Trophoblast cell (in vitro differentiated cells and primary cell): ENCODE measurements at regions not wholly inside any gene's neighbourhood (a gene's known extent, or its start where the extent isn't known, plus 50 kb on each side); places are given as distances from the start of the nearest gene placed in this dataset.

Experiments
- DNase-seq, 2 donors: peaks; one replicate each; pipeline ENCODE4 v3.0.0-alpha.2; 2016
- H2AFZ ChIP-seq: 2 replicates; pipeline ENCODE4 v1.6.1; 2013; ENCODE audit warnings: low read length, moderate library complexity, mild to moderate bottlenecking; ENCODE audit not compliant: insufficient read depth, poor library complexity
- H2AK5ac ChIP-seq: 2 replicates; pipeline ENCODE4 v1.6.1; 2013; ENCODE audit warnings: mild to moderate bottlenecking, low read length
- H2BK120ac ChIP-seq: 2 replicates; pipeline ENCODE4 v1.6.1; 2013; ENCODE audit warnings: low read length, mild to moderate bottlenecking, moderate library complexity; ENCODE audit not compliant: insufficient read depth, poor library complexity
- H2BK12ac ChIP-seq: 2 replicates; pipeline ENCODE4 v1.6.1; 2013; ENCODE audit warnings: mild to moderate bottlenecking, low read length, moderate library complexity
- H2BK5ac ChIP-seq: 2 replicates; pipeline ENCODE4 v1.6.1; 2013; ENCODE audit warnings: low read length, low read depth, moderate library complexity, mild to moderate bottlenecking; ENCODE audit not compliant: poor library complexity
- H3K14ac ChIP-seq: 2 replicates; pipeline ENCODE4 v1.6.1; 2013; ENCODE audit warnings: mild to moderate bottlenecking, low read length
- H3K18ac ChIP-seq: 2 replicates; pipeline ENCODE4 v1.6.1; 2013; ENCODE audit warnings: mild to moderate bottlenecking, low read length
- H3K23ac ChIP-seq: 2 replicates; pipeline ENCODE4 v1.6.1; 2013; ENCODE audit warnings: low read length
- H3K27ac ChIP-seq: 2 replicates; pipeline ENCODE4 v1.5.1; 2013; ENCODE audit warnings: low read depth, mild to moderate bottlenecking, inconsistent platforms, low read length, moderate library complexity
- H3K27me3 ChIP-seq: 2 replicates; pipeline ENCODE4 v1.6.1; 2013; ENCODE audit warnings: inconsistent platforms, mild to moderate bottlenecking, low read length, moderate library complexity; ENCODE audit not compliant: insufficient read depth
- H3K36me3 ChIP-seq, 2 experiments: 1 replicate in 1 of 2; 2 replicates in 1 of 2; pipeline ENCODE4 v1.6.1; 2013; ENCODE audit warnings: low read length in 2 of 2, mild to moderate bottlenecking in 2 of 2, moderate library complexity in 1 of 2; ENCODE audit not compliant: insufficient read depth in 2 of 2, control insufficient read depth in 1 of 2
- H3K4ac ChIP-seq: 2 replicates; pipeline ENCODE4 v1.6.1; 2013; ENCODE audit warnings: low read depth, mild to moderate bottlenecking, low read length, moderate library complexity
- H3K4me1 ChIP-seq, 2 experiments: 1 replicate in 1 of 2; 2 replicates in 1 of 2; pipeline ENCODE4 v1.6.1; 2013; ENCODE audit warnings: low read length in 2 of 2, mild to moderate bottlenecking in 2 of 2, moderate library complexity in 1 of 2; ENCODE audit not compliant: insufficient read depth in 2 of 2, control insufficient read depth in 1 of 2
- H3K4me2 ChIP-seq: 2 replicates; pipeline ENCODE4 v1.6.1; 2013; ENCODE audit warnings: inconsistent platforms, mild to moderate bottlenecking, low read length, moderate library complexity
- H3K4me3 ChIP-seq: 2 replicates; pipeline ENCODE4 v1.5.1; 2013; ENCODE audit warnings: mild to moderate bottlenecking, low read depth, low read length, inconsistent platforms
- H3K79me1 ChIP-seq: one replicate; pipeline ENCODE4 v1.6.1; 2013; ENCODE audit warnings: low read length
- H3K79me2 ChIP-seq: 2 replicates; pipeline ENCODE4 v1.6.1; 2013; ENCODE audit warnings: low read length, mild to moderate bottlenecking; ENCODE audit not compliant: control insufficient read depth, insufficient read depth, poor library complexity
- H3K9ac ChIP-seq: 2 replicates; pipeline ENCODE4 v1.6.1; 2013; ENCODE audit warnings: mild to moderate bottlenecking, low read length
- H3K9me3 ChIP-seq: 2 replicates; pipeline ENCODE4 v1.6.1; 2013; ENCODE audit warnings: low read depth, mild to moderate bottlenecking, control low read depth, inconsistent platforms, low read length; ENCODE audit not compliant: insufficient read depth
- H4K12ac ChIP-seq: 2 replicates; pipeline ENCODE4 v1.6.1; 2013; ENCODE audit warnings: low read depth, mild to moderate bottlenecking, low read length, moderate library complexity
- H4K8ac ChIP-seq: 2 replicates; pipeline ENCODE4 v1.6.1; 2013; ENCODE audit warnings: low read depth, mild to moderate bottlenecking, low read length, moderate library complexity
- H4K91ac ChIP-seq: one replicate; pipeline ENCODE4 v1.6.1; 2013; ENCODE audit warnings: low read depth, mild to moderate bottlenecking, low read length, moderate library complexity
- WGBS: extraction: QIAGEN DNeasy Blood & Tissue Kit; methylation state at CpG from one replicate; pipeline ENCODE4 v1.1.7; 2013; ENCODE audit warnings: missing lambda C conversion rate; ENCODE audit not compliant: insufficient read length, insufficient coverage; ENCODE audit errors: extremely low coverage; 5-methylcytosine and 5-hydroxymethylcytosine counted together

- Histone ChIP-seq H3K18ac (no peak overlapping the region), H2BK120ac (no peak overlapping the region), H3K79me1 (peaks cover 3% of the 10 kb centered on the region), H3K27ac (no peak overlapping the region), H3K14ac (no peak overlapping the region), H2AK5ac (no peak overlapping the region), H3K4ac (no peak overlapping the region), H2BK12ac (no peak overlapping the region), H3K4me2 (no peak overlapping the region), H3K23ac (no peak overlapping the region), H2AFZ (no peak overlapping the region), H3K4me3 (no peak overlapping the region), H2BK5ac (no peak overlapping the region), H3K36me3 (no peaks in the 10 kb centered on the region), H3K79me2 (no peaks in the 10 kb centered on the region), H3K4me1 (peaks cover 0 to 2% of the 10 kb centered on the region in 2 experiments), H4K12ac (no peak overlapping the region), H3K27me3 (no peaks in the 10 kb centered on the region), H4K91ac (peak overlapping the region; percentile 59), H3K9me3 (no peaks in the 10 kb centered on the region), H4K8ac (no peak overlapping the region), H3K9ac (no peak overlapping the region)
- WGBS = no CpG with 5 or more reads among the region's 1 CpG
- DNase-seq = peak in 1 of 2 donors; percentile 14
These were observed 1598.4 kb upstream of the TMEM132C start for GRCh38 chr12:126668538-126668937.

DNA sequence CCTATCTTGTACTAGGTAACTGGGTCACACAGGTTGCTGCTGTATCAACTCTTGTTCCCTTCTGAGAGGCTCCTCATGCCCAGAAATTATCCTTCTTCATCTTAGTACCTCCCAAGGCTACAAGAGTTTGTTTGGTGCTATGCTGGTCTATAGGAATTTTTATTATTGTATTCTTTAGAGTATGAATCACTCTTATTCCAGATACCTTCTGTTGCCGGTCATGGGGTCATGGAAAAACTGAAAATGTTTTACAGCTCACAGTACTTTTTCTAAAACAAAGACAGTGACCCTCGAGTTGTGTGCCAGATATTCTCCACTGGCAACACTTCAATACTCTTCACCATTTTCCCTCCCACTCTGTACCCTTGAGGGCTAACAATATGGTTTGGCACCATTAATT is 1598.0 kb upstream of the TMEM132C start:
- H3K23ac ChIP-seq = no peak overlapping the region
- H2AFZ ChIP-seq = no peak overlapping the region
- H3K36me3 ChIP-seq = no peaks in the 10 kb centered on the region
- no peak overlapping the region for H3K27ac ChIP-seq
- no peak overlapping the region for H2BK12ac ChIP-seq
- no CpG with 5 or more reads among the region's 2 CpGs for WGBS
- H3K27me3 ChIP-seq = no peaks in the 10 kb centered on the region
- no peak overlapping the region for H2BK5ac ChIP-seq
- H3K18ac ChIP-seq = no peak overlapping the region
- H3K79me2 ChIP-seq = no peaks in the 10 kb centered on the region
- no peak overlapping the region for H3K4me3 ChIP-seq
- DNase-seq = no peak
- H3K4me2 ChIP-seq = no peak overlapping the region
- peaks cover 3% of the 10 kb centered on the region for H3K79me1 ChIP-seq
- H4K12ac ChIP-seq = no peak overlapping the region
- H2BK120ac ChIP-seq = no peak overlapping the region
- H3K14ac ChIP-seq = no peak overlapping the region
- H3K9me3 ChIP-seq = no peaks in the 10 kb centered on the region
- no peak overlapping the region for H4K91ac ChIP-seq
- H4K8ac ChIP-seq = no peak overlapping the region
- H3K9ac ChIP-seq = no peak overlapping the region
- H3K4ac ChIP-seq = no peak overlapping the region
- no peak overlapping the region for H2AK5ac ChIP-seq
- no peaks in the 10 kb centered on the region for H3K4me1 ChIP-seq

- Histone ChIP-seq H3K27me3 (no peaks in the 10 kb centered on the region), H2BK120ac (no peak overlapping the region), H2AK5ac (no peak overlapping the region), H3K27ac (no peak overlapping the region), H3K14ac (no peak overlapping the region), H3K79me1 (no peaks in the 10 kb centered on the region), H3K18ac (no peak overlapping the region), H3K4me3 (no peak overlapping the region), H2AFZ (no peak overlapping the region), H2BK5ac (no peak overlapping the region), H3K23ac (no peak overlapping the region), H3K4ac (no peak overlapping the region), H3K4me1 (no peaks in the 10 kb centered on the region), H4K91ac (no peak overlapping the region), H4K8ac (no peak overlapping the region), H3K4me2 (no peak overlapping the region), H4K12ac (no peak overlapping the region), H3K79me2 (no peaks in the 10 kb centered on the region), H3K9ac (no peak overlapping the region), H2BK12ac (no peak overlapping the region), H3K9me3 (no peaks in the 10 kb centered on the region), H3K36me3 (no peaks in the 10 kb centered on the region)
- no peak for DNase-seq
These were observed 1590.5 kb upstream of the TMEM132C start for GRCh38 chr12:126676434-126676833.

GRCh38 chr12:126681676-126682075 is 1585.3 kb upstream of the TMEM132C start:
- Histone ChIP-seq H3K23ac (no peak overlapping the region), H3K4ac (no peak overlapping the region), H3K27me3 (no peaks in the 10 kb centered on the region), H2AK5ac (no peak overlapping the region), H3K79me1 (no peaks in the 10 kb centered on the region), H3K79me2 (no peaks in the 10 kb centered on the region), H4K8ac (no peak overlapping the region), H2AFZ (no peak overlapping the region), H3K4me3 (no peak overlapping the region), H4K91ac (no peak overlapping the region), H2BK120ac (no peak overlapping the region), H3K9ac (no peak overlapping the region), H4K12ac (no peak overlapping the region), H3K9me3 (peaks cover 4% of the 10 kb centered on the region), H2BK5ac (no peak overlapping the region), H2BK12ac (no peak overlapping the region), H3K14ac (no peak overlapping the region), H3K4me2 (no peak overlapping the region), H3K36me3 (no peaks in the 10 kb centered on the region), H3K18ac (no peak overlapping the region), H3K4me1 (no peaks in the 10 kb centered on the region), H3K27ac (no peak overlapping the region)
- DNase-seq = no peak
- no CpG with 5 or more reads among the region's 2 CpGs for WGBS
